Muscle layer of duodenum (tissue), 2 donors: ENCODE measurements at regions not wholly inside any gene's neighbourhood (a gene's known extent, or its start where the extent isn't known, plus 50 kb on each side); places are given as distances from the start of the nearest gene placed in this dataset.

Experiments
- H3K27ac ChIP-seq: one replicate; pipeline ENCODE4 v1.7.0; 2013; ENCODE audit warnings: mild to moderate bottlenecking, low read length
- H3K27me3 ChIP-seq: one replicate; pipeline ENCODE4 v1.7.0; 2013; ENCODE audit warnings: low read depth, mild to moderate bottlenecking, control low read depth, low read length
- H3K36me3 ChIP-seq, 2 donors: one replicate each; pipeline ENCODE4 v1.7.0; 2013; ENCODE audit warnings: low read length in 2 of 2, control low read depth in 1 of 2, mild to moderate bottlenecking in 1 of 2; ENCODE audit not compliant: insufficient read depth in 2 of 2, control insufficient read depth in 1 of 2
- H3K4me1 ChIP-seq, 2 donors: one replicate each; pipeline ENCODE4 v1.7.0; 2013; ENCODE audit warnings: low read length in 2 of 2, mild to moderate bottlenecking in 2 of 2, control low read depth in 1 of 2, moderate library complexity in 1 of 2; ENCODE audit not compliant: insufficient read depth in 2 of 2, control insufficient read depth in 1 of 2
- H3K4me3 ChIP-seq, 2 donors: one replicate each; pipeline ENCODE4 v1.7.0; 2013; ENCODE audit warnings: low read length in 2 of 2, low read depth in 1 of 2, mild to moderate bottlenecking in 1 of 2
- H3K9me3 ChIP-seq, 2 donors: one replicate each; pipeline ENCODE4 v1.7.0; 2013; ENCODE audit warnings: low read length in 2 of 2, control low read depth in 1 of 2, mild to moderate bottlenecking in 1 of 2; ENCODE audit not compliant: control insufficient read depth in 1 of 2
- donor health status: healthy.

- H3K4me3 ChIP-seq, result no peak overlapping the region
- no peak overlapping the region for H3K27ac ChIP-seq
- peaks cover 13% of the 10 kb centered on the region for H3K27me3 ChIP-seq
- H3K4me1 ChIP-seq, result no peaks in the 10 kb centered on the region
- H3K36me3 ChIP-seq, result no peaks in the 10 kb centered on the region
- peaks cover 1 to 3% of the 10 kb centered on the region in 2 donors for H3K9me3 ChIP-seq
Observed at GRCh38 chr9:93818237-93818636, 136.9 kb downstream of the BARX1 start.

GRCh38 chr9:93815677-93816076 lies 139.5 kb downstream of the BARX1 start:
- peaks cover 13% of the 10 kb centered on the region for H3K27me3 ChIP-seq
- H3K36me3 ChIP-seq, result no peaks in the 10 kb centered on the region
- no peak overlapping the region for H3K27ac ChIP-seq
- no peaks in the 10 kb centered on the region for H3K9me3 ChIP-seq
- no peak overlapping the region for H3K4me3 ChIP-seq
- H3K4me1 ChIP-seq, result no peaks in the 10 kb centered on the region

GRCh38 chr9:93815135-93815534 lies 140.0 kb downstream of the BARX1 start:
- no peak overlapping the region for H3K4me3 ChIP-seq
- H3K4me1 ChIP-seq, result no peaks in the 10 kb centered on the region
- no peaks in the 10 kb centered on the region for H3K9me3 ChIP-seq
- no peaks in the 10 kb centered on the region for H3K36me3 ChIP-seq
- H3K27me3 ChIP-seq, result peaks cover 13% of the 10 kb centered on the region
- no peak overlapping the region for H3K27ac ChIP-seq

GRCh38 chr9:93814077-93814956 lies 140.8 kb downstream of the BARX1 start:
- no peaks in the 10 kb centered on the region for H3K4me1 ChIP-seq
- no peak overlapping the region for H3K27ac ChIP-seq
- H3K36me3 ChIP-seq, result no peaks in the 10 kb centered on the region
- no peaks in the 10 kb centered on the region for H3K9me3 ChIP-seq
- H3K4me3 ChIP-seq, result no peak overlapping the region
- peaks cover 9% of the 10 kb centered on the region for H3K27me3 ChIP-seq

- Histone ChIP-seq H3K9me3 (no peaks in the 10 kb centered on the region), H3K4me1 (no peaks in the 10 kb centered on the region), H3K27ac (no peak overlapping the region), H3K27me3 (peaks cover 8% of the 10 kb centered on the region), H3K4me3 (no peak overlapping the region), H3K36me3 (no peaks in the 10 kb centered on the region)
Observed at GRCh38 chr9:93813221-93814076, 141.7 kb downstream of the BARX1 start.

- H3K36me3 ChIP-seq, result no peaks in the 10 kb centered on the region
- no peak overlapping the region for H3K27ac ChIP-seq
- H3K4me1 ChIP-seq, result no peaks in the 10 kb centered on the region
- peaks cover 8% of the 10 kb centered on the region for H3K27me3 ChIP-seq
- no peaks in the 10 kb centered on the region for H3K9me3 ChIP-seq
- H3K4me3 ChIP-seq, result no peak overlapping the region
Observed at GRCh38 chr9:93812410-93812668, 142.8 kb downstream of the BARX1 start.

GRCh38 chr9:93810028-93810971 lies 144.9 kb downstream of the BARX1 start:
- Histone ChIP-seq H3K4me1 (no peaks in the 10 kb centered on the region), H3K27me3 (peaks cover 2% of the 10 kb centered on the region), H3K4me3 (no peak overlapping the region)

GRCh38 chr9:93809204-93809940 lies 145.8 kb downstream of the BARX1 start:
- H3K9me3 ChIP-seq, result no peaks in the 10 kb centered on the region
- H3K36me3 ChIP-seq, result no peaks in the 10 kb centered on the region
- no peak overlapping the region for H3K27ac ChIP-seq
- H3K27me3 ChIP-seq, result no peaks in the 10 kb centered on the region
- H3K4me3 ChIP-seq, result no peak overlapping the region
- H3K4me1 ChIP-seq, result no peaks in the 10 kb centered on the region

More at GRCh38 chr9:93810028-93810971, 144.9 kb downstream of the BARX1 start:
- no peaks in the 10 kb centered on the region for H3K36me3 ChIP-seq
- no peak overlapping the region for H3K27ac ChIP-seq
- H3K9me3 ChIP-seq, result no peaks in the 10 kb centered on the region

GRCh38 chr9:93808115-93809029 lies 146.8 kb downstream of the BARX1 start:
- Histone ChIP-seq H3K4me3 (no peak overlapping the region), H3K27ac (no peak overlapping the region), H3K9me3 (no peaks in the 10 kb centered on the region), H3K36me3 (no peaks in the 10 kb centered on the region), H3K27me3 (no peaks in the 10 kb centered on the region), H3K4me1 (no peaks in the 10 kb centered on the region)
